ENCODE measurements at regions not wholly inside any gene's neighbourhood (a gene's known extent, or its start where the extent isn't known, plus 50 kb on each side); places are given as distances from the start of the nearest gene placed in this dataset.
A peak's percentile ranks its signal among the peaks of the same experiment; 100 is the strongest.
"Not testable (repeated sequence)": the region's sequence is repeated elsewhere in the genome, so short reads cannot be mapped to it uniquely, and the experiment has no call there.

GRCh38 chr7:142501434-142501833 lies 243.6 kb upstream of the PRSS58 start:
- DNase-seq (ENCODE audit: low read depth) = no peak

- DNase-seq (ENCODE audit: low read depth) = no peak
These were observed 242.5 kb upstream of the PRSS58 start for GRCh38 chr7:142500366-142500765.

GRCh38 chr7:142499635-142500034 lies 241.8 kb upstream of the PRSS58 start:
- no peak for DNase-seq (ENCODE audit: low read depth)

GRCh38 chr7:142498364-142498763 lies 240.5 kb upstream of the PRSS58 start:
- DNase-seq (ENCODE audit: low read depth) = no peak

DNA sequence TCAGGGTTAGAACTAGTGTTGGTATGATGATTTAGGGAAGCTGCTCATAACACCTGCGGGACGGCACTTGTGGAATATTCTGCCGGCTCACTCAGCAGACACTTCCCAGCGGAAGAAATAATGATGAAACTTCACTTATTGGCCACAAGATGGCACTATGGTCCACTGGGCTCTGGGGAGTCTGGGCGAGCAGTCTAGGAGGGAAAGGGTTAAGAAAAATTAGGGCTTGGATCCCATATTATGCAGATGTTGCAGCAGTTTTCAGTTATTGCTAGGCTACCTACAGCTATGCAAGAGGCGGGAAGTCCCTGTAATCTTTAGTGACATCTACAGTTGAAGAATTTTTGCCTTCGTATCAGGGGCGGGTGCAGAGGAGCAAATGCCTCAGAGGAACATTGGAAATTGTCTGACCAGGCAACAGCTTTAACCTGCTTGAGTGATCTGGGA lies 238.7 kb upstream of the PRSS58 start:
- peak; percentile 64 for DNase-seq (ENCODE audit: low read depth)

GRCh38 chr7:142495879-142496278 lies 238.0 kb upstream of the PRSS58 start:
- DNase-seq (ENCODE audit: low read depth) = not testable (repeated sequence)

DNA sequence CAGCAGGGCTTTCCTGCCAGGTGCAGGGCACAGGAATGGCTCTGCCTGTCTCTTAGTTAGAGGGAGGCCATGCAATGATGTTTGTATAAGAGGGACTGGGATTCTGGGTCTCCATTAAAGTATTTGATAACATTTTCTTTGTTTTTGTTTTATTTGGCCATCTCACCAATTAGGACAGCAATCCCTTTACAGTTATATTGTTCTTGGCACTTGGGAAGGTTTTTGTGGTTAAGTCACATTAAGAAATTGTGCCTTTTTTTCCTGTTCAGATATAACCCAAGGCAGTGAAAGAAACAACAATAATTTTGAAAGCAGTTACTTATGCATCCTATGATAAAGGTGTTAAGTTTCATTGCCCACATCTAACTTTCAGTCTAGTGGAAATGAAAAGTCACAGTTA lies 237.4 kb upstream of the PRSS58 start:
- peak; percentile 32 for DNase-seq (ENCODE audit: low read depth)

GRCh38 chr7:142494021-142494420 lies 236.2 kb upstream of the PRSS58 start:
- DNase-seq (ENCODE audit: low read depth) = no peak

DNA sequence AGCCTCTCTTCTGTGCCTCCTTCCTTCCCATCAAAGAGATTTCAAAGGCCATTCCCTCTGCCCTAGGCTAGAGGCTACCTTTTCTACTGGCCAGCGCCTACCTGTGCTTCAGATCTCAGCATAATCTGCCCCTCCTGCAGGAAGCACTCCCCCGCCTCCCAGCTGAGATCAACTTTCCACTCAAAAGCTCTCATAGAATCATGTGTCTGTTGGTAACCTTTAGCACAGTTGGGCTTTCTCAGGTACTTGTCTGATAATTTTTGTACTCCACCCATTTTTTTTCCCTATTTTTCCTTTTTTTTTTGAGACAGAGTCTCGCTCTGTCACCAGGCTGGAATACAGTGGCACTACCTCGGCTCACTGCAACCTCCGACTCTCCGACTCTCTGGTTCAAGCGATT lies 231.0 kb upstream of the PRSS58 start:
- DNase-seq (ENCODE audit: low read depth) = no peak

DNA sequence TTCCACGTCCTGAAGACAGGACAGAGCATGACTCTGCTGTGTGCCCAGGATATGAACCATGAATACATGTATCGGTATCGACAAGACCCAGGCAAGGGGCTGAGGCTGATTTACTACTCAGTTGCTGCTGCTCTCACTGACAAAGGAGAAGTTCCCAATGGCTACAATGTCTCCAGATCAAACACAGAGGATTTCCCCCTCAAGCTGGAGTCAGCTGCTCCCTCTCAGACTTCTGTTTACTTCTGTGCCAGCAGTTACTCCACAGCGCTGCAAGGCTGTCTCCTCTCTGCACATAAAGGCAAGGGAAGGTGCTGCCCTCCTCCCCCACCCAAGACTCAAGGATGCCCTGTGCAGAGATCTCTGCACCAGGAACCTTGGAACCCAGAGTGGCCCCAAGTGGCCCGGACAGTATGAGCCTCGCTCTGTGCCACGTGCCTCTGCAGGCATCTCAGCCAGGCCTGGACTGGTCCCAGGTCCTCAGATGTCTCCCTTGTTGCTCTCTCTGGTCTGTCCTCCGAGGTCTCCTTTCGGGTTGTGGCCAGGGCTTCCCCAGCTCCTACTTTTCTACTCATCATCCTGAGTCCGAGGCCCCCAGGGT lies 230.3 kb upstream of the PRSS58 start:
- no peak for DNase-seq (ENCODE audit: low read depth)

GRCh38 chr7:142487565-142487964 lies 229.7 kb upstream of the PRSS58 start:
- not testable (repeated sequence) for DNase-seq (ENCODE audit: low read depth)

DNA sequence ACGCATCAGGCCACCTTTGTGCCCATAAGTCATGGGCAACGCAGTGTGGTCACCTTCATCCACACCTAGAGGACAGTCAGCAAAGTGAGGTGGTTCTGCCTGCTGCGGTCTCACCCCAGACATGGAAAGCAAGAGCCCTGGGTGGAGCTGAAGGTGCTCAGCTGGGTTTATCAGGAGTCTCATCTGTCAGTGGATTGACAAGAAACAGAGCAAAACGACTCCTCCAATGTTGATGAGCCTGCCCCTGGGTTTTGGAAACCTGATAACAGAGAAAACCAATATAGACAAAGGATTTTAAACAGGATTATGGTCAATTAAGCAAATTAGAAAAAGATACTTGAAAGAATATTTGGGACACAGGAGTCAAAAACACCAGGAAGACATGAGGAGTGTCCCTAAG lies 229.3 kb upstream of the PRSS58 start:
- DNase-seq (ENCODE audit: low read depth) = no peak

- DNase-seq (ENCODE audit: low read depth) = no peak
These were observed 227.9 kb upstream of the PRSS58 start for GRCh38 chr7:142485617-142486226.

DNA sequence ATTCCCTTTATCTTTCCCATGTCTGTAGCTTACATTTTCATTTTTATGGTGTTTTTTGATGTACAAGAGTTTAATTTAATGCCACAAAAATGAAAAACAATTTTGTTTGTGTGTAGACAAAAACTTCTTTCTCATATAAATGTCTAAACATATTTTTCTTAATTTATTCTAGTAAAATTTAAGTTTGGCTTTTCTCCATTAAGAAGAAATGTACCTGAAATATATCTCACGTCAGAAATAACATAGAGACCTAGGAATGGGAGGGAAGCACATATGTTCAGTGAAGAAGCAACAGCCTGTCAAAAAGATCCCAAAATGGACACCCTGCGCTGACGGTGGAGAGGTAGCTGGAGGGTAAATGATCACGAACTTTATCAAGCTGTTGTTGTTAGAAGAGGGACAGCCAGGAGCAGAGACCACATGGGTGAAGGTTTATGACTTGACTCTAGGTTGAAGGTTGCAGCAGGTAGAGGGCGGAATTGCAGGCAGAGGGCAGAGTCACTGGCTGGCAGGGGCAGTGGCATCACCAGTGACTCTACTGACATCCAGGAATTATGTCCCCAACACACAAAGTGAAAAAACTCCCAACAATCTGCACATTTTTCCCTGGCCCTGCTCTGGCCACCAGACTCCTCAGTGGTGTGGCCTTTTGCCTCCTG lies 225.9 kb upstream of the PRSS58 start:
- no peak for DNase-seq (ENCODE audit: low read depth)

GRCh38 chr7:142482891-142483658 lies 225.2 kb upstream of the PRSS58 start:
- DNase-seq (ENCODE audit: low read depth) = peak; percentile 59

GRCh38 chr7:142481548-142481947 lies 223.7 kb upstream of the PRSS58 start:
- DNase-seq (ENCODE audit: low read depth) = peak; percentile 54

GRCh38 chr7:142478479-142479220 lies 220.8 kb upstream of the PRSS58 start:
- DNase-seq (ENCODE audit: low read depth) = peak; percentile 85

DNA sequence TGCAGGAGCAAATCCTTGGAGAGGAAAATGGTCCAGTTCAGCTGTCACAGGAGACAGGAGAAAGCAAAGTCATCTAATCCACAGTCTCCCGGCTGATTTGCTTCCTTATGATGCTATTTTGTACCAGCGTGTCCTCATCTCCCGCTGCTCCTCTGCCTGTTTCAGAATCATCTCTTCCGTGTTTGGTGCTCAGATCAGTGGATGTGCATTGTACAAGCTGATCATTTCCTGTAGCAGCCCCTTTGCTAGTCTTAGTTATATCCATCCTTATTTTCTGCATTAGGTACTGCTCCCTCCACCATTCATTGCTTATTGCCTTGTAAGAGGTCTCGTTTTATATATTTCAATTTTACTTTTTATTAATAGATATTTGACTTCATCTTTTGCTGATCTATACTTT lies 219.9 kb upstream of the PRSS58 start:
- DNase-seq (ENCODE audit: low read depth) = not testable (repeated sequence)

DNA sequence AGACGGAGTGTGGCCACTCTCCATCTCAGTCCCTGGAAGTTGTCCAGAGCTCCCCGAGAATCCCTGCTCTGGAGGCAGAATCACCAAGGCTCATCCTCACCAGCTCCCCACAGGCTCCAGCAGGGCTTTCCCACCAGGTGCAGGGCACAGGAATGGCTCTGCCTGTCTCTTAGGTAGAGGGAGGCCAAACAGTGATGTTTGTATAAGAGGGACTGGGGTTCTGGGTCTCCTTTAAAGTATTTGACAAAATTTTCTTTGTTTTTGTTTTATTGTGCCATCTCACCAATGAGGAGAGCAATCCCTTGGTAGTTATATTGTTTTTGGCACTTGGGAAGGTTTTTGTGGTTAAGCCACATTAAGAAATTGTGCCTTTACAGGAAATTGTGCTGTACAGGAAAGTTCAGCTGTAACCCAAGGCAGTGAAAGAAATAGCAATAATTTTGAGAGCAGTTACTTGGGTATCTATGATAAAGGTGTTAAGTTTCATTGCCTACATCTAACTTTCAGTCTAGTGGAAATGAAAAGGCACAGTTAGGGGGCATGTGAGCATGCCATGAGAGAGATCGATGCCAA lies 219.3 kb upstream of the PRSS58 start:
- peak; percentile 89 for DNase-seq (ENCODE audit: low read depth)

DNA sequence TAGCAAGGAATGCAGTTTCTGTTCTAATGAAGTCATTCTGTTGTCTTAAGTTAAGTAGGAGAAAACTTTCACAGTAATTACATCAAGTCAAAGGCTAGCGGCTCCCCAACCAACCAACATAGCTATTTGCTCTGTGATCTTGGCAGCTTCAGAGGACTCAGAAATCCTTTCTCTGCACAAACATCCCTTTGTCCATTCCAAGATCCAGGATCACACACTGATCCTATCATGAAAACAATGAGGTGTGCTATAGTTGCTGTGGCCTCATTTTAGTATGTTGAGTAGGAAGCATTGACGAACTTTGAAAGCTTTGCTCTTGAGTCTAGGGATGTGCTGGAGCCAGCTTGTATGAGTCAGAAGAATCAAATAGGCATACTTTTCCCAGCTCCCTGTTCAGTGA lies 218.2 kb upstream of the PRSS58 start:
- no peak for DNase-seq (ENCODE audit: low read depth)

DNA sequence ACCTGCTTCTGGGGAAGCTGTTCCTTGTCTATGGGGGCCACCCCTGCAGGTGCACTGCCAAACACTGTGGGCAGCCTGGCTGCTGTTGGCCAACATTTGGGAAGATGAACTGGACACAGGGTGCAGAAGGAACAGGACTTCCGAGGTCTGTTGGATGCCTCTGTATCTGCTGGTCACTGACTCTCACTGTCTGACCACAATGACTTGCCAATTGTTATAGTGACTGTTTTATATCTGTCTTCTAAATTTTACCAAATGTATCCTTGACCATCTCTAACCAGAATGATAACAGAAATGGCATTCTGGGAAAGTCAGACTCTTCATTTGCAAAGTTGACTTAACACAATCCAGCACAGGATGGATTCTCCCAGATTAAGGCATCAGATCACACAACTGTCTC lies 214.0 kb upstream of the PRSS58 start:
- DNase-seq (ENCODE audit: low read depth) = no peak

- DNase-seq (ENCODE audit: low read depth) = no peak
These were observed 212.6 kb upstream of the PRSS58 start for GRCh38 chr7:142470544-142470830.

All from LHCN-M2 (cell line).